IMR-90 (cell line): ENCODE measurements at regions not wholly inside any gene's neighbourhood (a gene's known extent, or its start where the extent isn't known, plus 50 kb on each side); places are given as distances from the start of the nearest gene placed in this dataset.

Experiments used
- ATAC-seq: fragments of 200-7000 bp; cut with Tn5 transposase; 2 replicates; pipeline ENCODE4 v1.9.1; 2020; ENCODE audit warnings: low read depth, mild to moderate bottlenecking, moderate library complexity
- BruUV-seq: library from RNA; stranded (reverse); fragments of 400-500 nt; replicated peaks from 2 replicates; lab custom pipeline; 2021; lab: Mats Ljungman, UMichigan
- CTCF ChIA-PET: fragments of 300-600 bp; formaldehyde crosslinking; extraction: SDS; loops from one replicate; lab custom pipeline; 2021; ENCODE audit warnings: antibody characterized with exemption; lab: Yijun Ruan, JAX
- POLR2A ChIA-PET: fragments of 300-600 bp; sonication (Branson Sonifier 250); formaldehyde crosslinking; loops from one replicate; lab custom pipeline; 2022; ENCODE audit warnings: antibody characterized with exemption; ENCODE audit not compliant: unreplicated experiment; lab: Charles Lee
- DNase-seq: peaks from one replicate; pipeline ENCODE4 v3.0.0; 2013
- H2AFZ ChIP-seq: replicated peaks from 2 replicates; pipeline ENCODE3; 2013; ENCODE audit warnings: low read length, mild to moderate bottlenecking; ENCODE audit not compliant: poor library complexity
- H2AK5ac ChIP-seq: 2 replicates; pipeline ENCODE4 v1.6.1; 2013; ENCODE audit warnings: low read depth, low read length, inconsistent platforms
- H2AK9ac ChIP-seq: replicated peaks from 2 replicates; pipeline ENCODE3; 2013; ENCODE audit warnings: mild to moderate bottlenecking, low read depth, low read length, moderate library complexity; ENCODE audit not compliant: poor library complexity
- H2BK120ac ChIP-seq: 2 replicates; pipeline ENCODE4 v1.6.1; 2013; ENCODE audit warnings: low read depth, low read length, inconsistent platforms
- H2BK15ac ChIP-seq: 3 replicates; pipeline ENCODE4 v1.6.1; 2013; ENCODE audit warnings: low read depth, low read length, inconsistent platforms
- H2BK20ac ChIP-seq: 2 replicates; pipeline ENCODE4 v1.6.1; 2013; ENCODE audit warnings: low read depth, mild to moderate bottlenecking, inconsistent platforms, low read length, moderate library complexity
- H2BK5ac ChIP-seq: 2 replicates; pipeline ENCODE4 v1.6.1; 2013; ENCODE audit warnings: mild to moderate bottlenecking, low read depth, low read length, inconsistent platforms; ENCODE audit not compliant: poor library complexity, severe bottlenecking
- H3K14ac ChIP-seq: replicated peaks from 2 replicates; pipeline ENCODE4 v1.6.1; 2013; ENCODE audit warnings: low read depth, low read length, inconsistent platforms
- H3K18ac ChIP-seq: 2 replicates; pipeline ENCODE4 v1.6.1; 2013; ENCODE audit warnings: low read depth, low read length, control low read depth
- H3K23ac ChIP-seq: 2 replicates; pipeline ENCODE4 v1.6.1; 2013; ENCODE audit warnings: low read depth, low read length, inconsistent platforms
- H3K27ac ChIP-seq: 2 replicates; pipeline ENCODE4 v1.5.1; 2013; ENCODE audit warnings: mild to moderate bottlenecking, control low read depth, low read length; ENCODE audit not compliant: insufficient read depth
- H3K27me3 ChIP-seq: 2 replicates; pipeline ENCODE4 v1.6.1; 2013; ENCODE audit warnings: low read length; ENCODE audit not compliant: control insufficient read depth, insufficient read depth
- H3K36me3 ChIP-seq: 2 replicates; pipeline ENCODE4 v1.6.1; 2013; ENCODE audit warnings: low read length, mixed read lengths; ENCODE audit not compliant: control insufficient read depth, insufficient read depth
- H3K4ac ChIP-seq: 2 replicates; pipeline ENCODE4 v1.6.1; 2013; ENCODE audit warnings: low read depth, low read length, inconsistent platforms
- H3K4me1 ChIP-seq: 2 replicates; pipeline ENCODE4 v1.6.1; 2013; ENCODE audit warnings: low read length, mixed read lengths; ENCODE audit not compliant: control insufficient read depth, insufficient read depth
- H3K4me2 ChIP-seq: 2 replicates; pipeline ENCODE4 v1.6.1; 2013; ENCODE audit warnings: low read depth, mild to moderate bottlenecking, control low read depth, low read length, moderate library complexity
- H3K4me3 ChIP-seq: 2 replicates; pipeline ENCODE4 v1.5.1; 2013; ENCODE audit warnings: low read depth, mild to moderate bottlenecking, control low read depth, low read length, moderate library complexity; ENCODE audit not compliant: insufficient read depth
- H3K56ac ChIP-seq: 2 replicates; pipeline ENCODE4 v1.6.1; 2013; ENCODE audit warnings: low read length, inconsistent platforms; ENCODE audit not compliant: insufficient read depth; ENCODE audit errors: extremely low read depth
- H3K79me1 ChIP-seq, 2 experiments: 2 replicates each; pipeline ENCODE4 v1.6.1; 2013; ENCODE audit warnings: low read length in 2 of 2, inconsistent platforms in 1 of 2, low read depth in 1 of 2
- H3K9ac ChIP-seq: 2 replicates; pipeline ENCODE4 v1.6.1; 2013; ENCODE audit warnings: low read depth, low read length, control low read depth
- H3K9me1 ChIP-seq: 2 replicates; pipeline ENCODE4 v1.6.1; 2013; ENCODE audit warnings: low read length, inconsistent platforms; ENCODE audit not compliant: insufficient read depth
- H3K9me3 ChIP-seq: 2 replicates; pipeline ENCODE4 v1.6.1; 2013; ENCODE audit warnings: low read length; ENCODE audit not compliant: control insufficient read depth, insufficient read depth
- H4K20me1 ChIP-seq: 2 replicates; pipeline ENCODE4 v1.6.1; 2013; ENCODE audit warnings: low read length, inconsistent platforms; ENCODE audit not compliant: insufficient read depth
- H4K5ac ChIP-seq: 2 replicates; pipeline ENCODE4 v1.6.1; 2013; ENCODE audit warnings: mild to moderate bottlenecking, low read depth, low read length, control low read depth
- H4K8ac ChIP-seq, 2 experiments: 2 replicates each; pipeline ENCODE4 v1.6.1; 2013; ENCODE audit warnings: low read depth in 2 of 2, low read length in 2 of 2, control low read depth in 1 of 2, inconsistent platforms in 1 of 2
- H4K91ac ChIP-seq: 2 replicates; pipeline ENCODE4 v1.6.1; 2013; ENCODE audit warnings: low read depth, low read length, inconsistent platforms; ENCODE audit not compliant: insufficient read depth
- CHD1 ChIP-seq: IDR thresholded peaks from 2 replicates; pipeline ENCODE4 v1.6.1; 2012; ENCODE audit warnings: low read depth, low read length, improper control_type of control experiment
- MAFK ChIP-seq: IDR thresholded peaks from 2 replicates; pipeline ENCODE4 v1.6.1; 2012; ENCODE audit warnings: low read depth, low read length, improper control_type of control experiment
- MAZ ChIP-seq: IDR thresholded peaks from 2 replicates; pipeline ENCODE4 v1.6.1; 2012; ENCODE audit warnings: low read depth, mild to moderate bottlenecking, low read length, improper control_type of control experiment, moderate library complexity, borderline replicate concordance
- MXI1 ChIP-seq: IDR thresholded peaks from 2 replicates; pipeline ENCODE4 v1.6.1; 2012; ENCODE audit warnings: low read depth, mild to moderate bottlenecking, low read length, moderate library complexity, borderline replicate concordance
- RAD21 ChIP-seq: IDR thresholded peaks from 2 replicates; pipeline ENCODE4 v1.6.1; 2012; ENCODE audit warnings: low read length, improper control_type of control experiment
- RCOR1 ChIP-seq: IDR thresholded peaks from 2 replicates; pipeline ENCODE4 v1.6.1; 2012; ENCODE audit warnings: mild to moderate bottlenecking, low read length, improper control_type of control experiment; ENCODE audit not compliant: insufficient replicate concordance
- RFX5 ChIP-seq: IDR thresholded peaks from 2 replicates; pipeline ENCODE4 v1.8.0; 2012; ENCODE audit warnings: low read depth, mild to moderate bottlenecking, low read length, moderate library complexity
- SMC3 ChIP-seq: fragments of 150-350 bp; IDR thresholded peaks from 2 replicates; pipeline ENCODE4 v1.6.1; 2016; ENCODE audit warnings: low read depth, mild to moderate bottlenecking, antibody characterized with exemption, low read length, moderate library complexity
- USF2 ChIP-seq: fragments of 150-350 bp; IDR thresholded peaks from 2 replicates; pipeline ENCODE4 v1.6.1; 2017; ENCODE audit warnings: mild to moderate bottlenecking, antibody characterized with exemption, low read length, low read depth
- WGBS, 2 experiments: methylation state at CpG; one replicate each; pipeline versions ENCODE4 v1.1.5 to v1.1.7; 2013; ENCODE audit warnings: missing lambda C conversion rate in 2 of 2; ENCODE audit not compliant: insufficient read length in 1 of 2; ENCODE audit errors: extremely low coverage in 2 of 2; 5-methylcytosine and 5-hydroxymethylcytosine counted together
- dilution Hi-C: fragments of 300-500 bp; cut with HindIII; formaldehyde crosslinking; loops from one replicate; pipeline ENCODE4 v1.14.3; 2018; ENCODE audit warnings: low sequenced_read_pairs; ENCODE audit not compliant: unreplicated experiment
- in situ Hi-C: fragments of 300-500 bp; cut with MboI; formaldehyde crosslinking; loops from 3 replicates; pipeline ENCODE4 v1.14.3; 2019; ENCODE audit warnings: low sequenced_read_pairs, inconsistent platforms, mixed read lengths
- intact Hi-C: fragments of 100-400 bp; cut with micrococcal nuclease; formaldehyde crosslinking; loops from 2 replicates; pipeline ENCODE4 v1.10.0; 2022
- TF ChIP-seq, protein P1 (sequence below): conservative IDR thresholded peaks from 2 replicates; pipeline ENCODE4 v1.5.1; 2012; ENCODE audit warnings: mild to moderate bottlenecking, low read depth, low read length, improper control_type of control experiment

DNA sequence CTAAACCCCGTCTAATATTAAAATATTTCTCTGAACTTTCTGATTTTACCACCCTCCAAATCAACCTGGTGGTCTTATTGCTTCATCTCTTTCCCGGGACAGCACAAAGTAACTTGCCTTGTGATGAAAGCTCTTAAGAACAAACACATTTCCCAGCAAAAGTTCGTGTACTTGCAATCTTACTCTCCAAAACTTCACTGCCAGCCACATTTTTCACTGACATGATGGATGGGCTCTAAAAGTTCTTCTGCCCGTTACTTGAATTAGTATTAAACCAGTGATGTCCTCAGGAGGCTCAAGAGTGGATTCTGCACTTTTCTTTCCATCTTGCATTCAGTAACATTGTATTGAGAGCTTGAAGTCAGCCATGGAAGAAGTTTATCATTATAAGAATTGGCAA, 731.6 kb upstream of the GJE1 start:
- no peak overlapping the region for H3K18ac ChIP-seq
- H3K79me1 ChIP-seq, result no peaks in the 10 kb centered on the region
- no peak overlapping the region for H2BK15ac ChIP-seq
- H3K4me1 ChIP-seq, result no peaks in the 10 kb centered on the region
- H3K14ac ChIP-seq, result no peak overlapping the region
- H2AK5ac ChIP-seq, result no peak overlapping the region
- H4K8ac ChIP-seq, result no peak overlapping the region
- intact Hi-C loops, result no loop called here
- H3K9me3 ChIP-seq, result no peaks in the 10 kb centered on the region
- H4K20me1 ChIP-seq, result no peaks in the 10 kb centered on the region
- H3K4me3 ChIP-seq, result no peak overlapping the region
- no peaks in the 10 kb centered on the region for H3K36me3 ChIP-seq
- DNase-seq, result no peak
- H3K9me1 ChIP-seq, result no peaks in the 10 kb centered on the region
- H2BK5ac ChIP-seq, result no peak overlapping the region
- no peak overlapping the region for H3K9ac ChIP-seq
- WGBS, 2 experiments, result 14% methylated on average over 1 of the region's 4 CpGs; no CpG with 5 or more reads in 1 of the 2 experiments
- TF ChIP-seq CHD1 (no peak), MXI1 (no peak), RCOR1 (no peak), USF2 (no peak), MAZ (no peak), RFX5 (no peak), SMC3 (no peak), MAFK (no peak), RAD21 (no peak)
- TF ChIP-seq, protein P1, sequence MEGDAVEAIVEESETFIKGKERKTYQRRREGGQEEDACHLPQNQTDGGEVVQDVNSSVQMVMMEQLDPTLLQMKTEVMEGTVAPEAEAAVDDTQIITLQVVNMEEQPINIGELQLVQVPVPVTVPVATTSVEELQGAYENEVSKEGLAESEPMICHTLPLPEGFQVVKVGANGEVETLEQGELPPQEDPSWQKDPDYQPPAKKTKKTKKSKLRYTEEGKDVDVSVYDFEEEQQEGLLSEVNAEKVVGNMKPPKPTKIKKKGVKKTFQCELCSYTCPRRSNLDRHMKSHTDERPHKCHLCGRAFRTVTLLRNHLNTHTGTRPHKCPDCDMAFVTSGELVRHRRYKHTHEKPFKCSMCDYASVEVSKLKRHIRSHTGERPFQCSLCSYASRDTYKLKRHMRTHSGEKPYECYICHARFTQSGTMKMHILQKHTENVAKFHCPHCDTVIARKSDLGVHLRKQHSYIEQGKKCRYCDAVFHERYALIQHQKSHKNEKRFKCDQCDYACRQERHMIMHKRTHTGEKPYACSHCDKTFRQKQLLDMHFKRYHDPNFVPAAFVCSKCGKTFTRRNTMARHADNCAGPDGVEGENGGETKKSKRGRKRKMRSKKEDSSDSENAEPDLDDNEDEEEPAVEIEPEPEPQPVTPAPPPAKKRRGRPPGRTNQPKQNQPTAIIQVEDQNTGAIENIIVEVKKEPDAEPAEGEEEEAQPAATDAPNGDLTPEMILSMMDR, result no peak
- H4K5ac ChIP-seq, result no peak overlapping the region
- no peak overlapping the region for H3K4ac ChIP-seq
- no peak overlapping the region for H3K4me2 ChIP-seq
- no peak overlapping the region for H4K91ac ChIP-seq
- no peak for ATAC-seq
- no peak overlapping the region for H2BK20ac ChIP-seq
- H3K27ac ChIP-seq, result no peak overlapping the region
- dilution Hi-C loops, result no loop called here
- H2AFZ ChIP-seq, result no peak overlapping the region
- H3K56ac ChIP-seq, result no peak overlapping the region
- H3K27me3 ChIP-seq, result no peaks in the 10 kb centered on the region
- no peak overlapping the region for H2BK120ac ChIP-seq
- no TSS peak for BruUV-seq
- ChIA-PET POLR2A (no interaction called here), CTCF (no interaction called here)
- H3K23ac ChIP-seq, result no peak overlapping the region
- H2AK9ac ChIP-seq, result no peak overlapping the region
- in situ Hi-C loops, result no loop called here
